Activated CD8-positive, alpha-beta memory T cell treated with anti-CD3 and anti-CD28 coated beads for 4 hours (primary cell): ENCODE measurements at regions not wholly inside any gene's neighbourhood (a gene's known extent, or its start where the extent isn't known, plus 50 kb on each side); places are given as distances from the start of the nearest gene placed in this dataset.
"Not testable (repeated sequence)": the region's sequence is repeated elsewhere in the genome, so short reads cannot be mapped to it uniquely, and the experiment has no call there.

Experiments used
- DNase-seq, 2 donors: peaks; one replicate each; pipeline ENCODE4 v3.0.0-alpha.2; 2020; ENCODE audit warnings: low read depth in 2 of 2

DNA sequence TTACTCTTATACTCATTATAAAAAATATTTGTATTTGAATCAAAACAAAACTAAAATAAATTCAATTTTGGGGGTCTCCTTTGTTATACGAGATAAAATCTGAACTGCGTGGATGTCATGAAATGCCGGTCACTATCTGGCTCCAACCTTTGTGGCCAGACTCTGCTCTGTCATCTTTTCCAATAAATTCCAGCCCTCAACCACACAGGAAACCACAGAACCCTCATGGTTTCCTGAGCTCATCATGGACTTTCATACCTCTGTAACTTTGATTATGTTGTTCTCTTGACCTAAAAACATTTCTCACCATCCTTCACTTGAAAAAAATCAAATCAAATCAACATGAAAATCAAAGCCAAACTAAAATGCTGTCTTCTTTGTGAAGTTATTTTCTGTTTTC lies 724.7 kb downstream of the METTL4 start:
- no peak for DNase-seq

DNA sequence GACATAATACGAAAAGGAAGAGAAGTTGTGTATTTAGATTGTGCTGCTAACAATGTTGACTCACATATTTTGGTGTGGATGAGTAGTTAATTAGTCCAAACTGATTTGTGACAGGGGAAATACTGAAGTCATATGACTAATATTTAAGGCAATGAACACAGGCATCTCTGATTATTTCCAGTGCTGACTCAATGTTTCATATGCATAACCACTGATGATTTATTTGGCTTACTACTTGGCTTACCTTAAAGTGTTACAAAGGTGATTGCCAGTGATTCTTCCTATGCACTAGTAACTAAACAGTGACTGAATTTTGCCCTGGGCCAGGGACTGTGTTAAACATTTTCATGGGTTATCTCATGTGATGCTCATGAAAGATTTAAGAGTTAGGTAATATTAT lies 722.6 kb downstream of the METTL4 start:
- DNase-seq: no peak

DNA sequence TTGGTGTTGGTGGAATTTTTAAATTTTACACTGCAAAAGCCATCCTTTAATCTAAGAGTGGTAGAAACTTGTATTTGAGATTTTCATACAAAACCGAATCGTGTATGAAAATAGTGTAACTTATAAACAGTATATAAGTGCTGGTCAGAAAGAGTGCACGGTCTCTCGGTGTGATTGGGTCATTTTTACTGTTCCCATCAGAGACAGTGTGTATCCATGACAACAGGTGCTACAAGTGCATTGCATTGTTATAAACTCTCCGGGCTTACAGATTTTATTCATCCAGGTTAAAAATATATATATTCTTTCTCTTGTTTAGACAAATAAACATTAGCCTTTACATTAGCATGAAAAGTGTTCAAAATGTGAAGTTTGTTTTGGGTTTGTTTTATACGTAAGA lies 721.9 kb downstream of the METTL4 start:
- no peak for DNase-seq

DNA sequence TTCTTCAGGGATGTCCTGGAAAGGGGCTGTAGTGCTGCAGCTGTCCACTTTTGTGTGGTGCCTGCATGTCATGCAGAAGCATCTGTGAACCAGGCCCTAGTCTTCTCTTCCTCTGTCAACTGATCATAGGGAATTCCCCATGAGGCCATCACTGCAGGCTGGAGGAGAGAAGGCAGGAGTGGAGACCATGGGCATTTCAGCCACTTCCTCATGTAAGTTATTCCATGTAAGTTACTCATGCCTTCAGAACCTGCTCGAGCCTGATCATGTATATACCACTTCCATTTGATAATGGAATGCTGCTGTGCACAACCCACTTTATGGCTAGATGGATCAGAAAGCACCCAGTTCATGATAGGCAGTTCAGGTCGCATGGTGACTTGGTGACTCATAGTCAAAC lies 714.0 kb downstream of the METTL4 start:
- not testable (repeated sequence) for DNase-seq

DNA sequence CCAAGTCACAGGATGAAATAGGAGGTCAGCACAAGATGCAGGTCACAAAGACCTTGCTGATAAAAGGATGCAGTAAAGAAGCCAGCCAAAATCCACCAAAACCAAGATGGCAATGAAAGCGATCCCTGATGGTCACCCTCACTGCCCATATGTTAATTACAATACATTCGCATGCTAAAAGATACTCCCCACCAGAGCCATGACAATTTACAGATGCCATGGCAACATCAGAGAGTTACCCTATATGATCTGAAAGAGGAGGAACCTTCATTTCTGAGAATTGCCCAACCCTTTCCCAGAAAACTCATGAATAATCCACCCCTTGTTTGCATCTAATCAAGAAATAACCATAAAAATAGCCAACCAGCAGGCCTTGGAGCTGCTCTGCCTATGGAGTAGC lies 709.8 kb downstream of the METTL4 start:
- no peak for DNase-seq

DNA sequence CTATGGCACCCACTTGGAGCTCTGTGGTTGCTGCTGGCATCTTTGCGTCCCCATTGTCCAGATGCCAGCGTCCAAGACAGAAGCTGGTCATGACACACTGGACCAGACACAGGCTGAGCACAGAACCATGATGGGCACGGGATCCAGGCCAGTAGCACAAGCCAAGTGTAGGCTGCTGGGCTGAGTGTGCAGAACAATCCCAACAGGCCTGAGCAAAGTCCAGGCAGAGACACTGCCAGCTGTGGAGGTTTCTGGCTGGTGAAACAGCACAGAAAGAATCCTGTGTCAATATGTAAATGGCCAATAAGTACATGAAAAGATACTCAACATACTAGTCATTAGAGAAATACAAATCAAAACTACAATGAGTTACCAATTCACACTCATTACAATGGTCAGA lies 705.4 kb downstream of the METTL4 start:
- DNase-seq: no peak

DNA sequence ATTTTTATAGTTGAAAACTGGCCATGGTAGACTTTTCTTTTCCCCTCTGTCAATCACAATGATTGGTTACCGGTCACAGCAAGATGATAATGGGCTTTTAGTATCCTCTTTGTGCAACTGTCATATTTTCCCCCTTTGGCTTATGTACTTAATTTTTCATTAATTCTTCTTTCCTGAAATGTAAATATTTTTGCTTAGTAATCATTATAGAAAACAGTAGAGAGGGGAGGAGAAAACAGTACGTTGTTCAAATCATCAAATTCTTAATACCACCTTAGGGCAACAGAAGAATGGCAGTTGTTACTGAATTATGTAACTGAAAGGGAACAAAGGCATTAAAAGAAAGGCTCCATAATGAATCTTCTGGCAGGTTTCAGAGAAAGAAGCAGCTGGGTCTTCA lies 699.0 kb downstream of the METTL4 start:
- no peak for DNase-seq

DNA sequence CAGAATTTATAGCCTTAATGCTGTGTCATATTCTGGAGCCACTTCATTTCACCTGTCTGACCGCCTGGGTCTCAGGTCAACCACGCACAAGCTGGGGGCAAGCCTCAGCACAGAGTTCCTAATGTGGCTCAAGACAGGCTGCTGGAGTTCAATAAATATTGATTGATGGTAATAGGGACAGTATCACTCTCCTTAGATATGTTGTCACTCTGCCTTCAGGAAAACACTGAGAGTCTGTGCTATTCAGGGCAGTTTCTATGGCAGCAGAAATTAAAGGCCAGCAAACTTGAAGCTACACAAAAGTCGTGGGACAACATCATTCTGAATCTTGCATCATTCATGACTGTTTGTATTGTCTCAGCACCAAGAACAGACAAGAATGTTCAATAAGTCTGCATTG lies 696.1 kb downstream of the METTL4 start:
- no peak for DNase-seq

DNA sequence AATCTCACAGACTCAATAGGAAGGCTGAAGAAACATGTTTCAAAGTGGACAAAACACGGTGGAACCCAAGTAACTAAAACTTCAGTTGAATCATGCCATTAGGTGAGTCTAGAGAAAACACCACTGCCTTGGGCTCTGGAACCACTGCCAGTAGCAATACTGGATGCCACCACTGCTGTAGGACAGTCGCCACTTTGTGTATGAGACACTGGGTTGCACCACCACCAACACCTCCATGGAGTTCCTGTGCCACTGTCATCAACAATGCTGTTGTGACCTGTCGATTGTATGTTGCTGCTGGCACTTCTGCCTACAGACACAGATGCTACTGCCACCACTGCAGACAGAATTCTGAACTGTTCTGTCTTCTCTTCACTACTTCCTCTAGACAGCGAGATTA lies 686.7 kb downstream of the METTL4 start:
- no peak for DNase-seq

DNA sequence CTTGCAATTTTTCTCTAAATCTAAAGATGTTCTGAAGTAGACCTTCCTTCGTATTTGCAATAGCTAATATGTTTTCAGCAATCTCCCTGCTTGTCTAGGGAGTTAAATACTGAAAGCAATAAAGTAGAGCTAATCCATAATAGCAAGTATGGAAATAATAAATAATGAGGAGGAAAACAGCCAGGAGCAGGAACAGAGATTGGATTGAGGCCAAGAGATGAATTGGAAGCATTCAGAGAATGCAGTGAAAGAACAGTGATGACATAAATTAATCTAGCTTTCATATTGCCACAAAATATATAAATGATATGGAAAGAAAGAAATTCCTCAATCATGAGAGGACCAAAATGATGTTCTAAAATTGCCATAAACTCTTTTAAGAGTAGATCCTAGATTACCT lies 679.7 kb downstream of the METTL4 start:
- DNase-seq: no peak

DNA sequence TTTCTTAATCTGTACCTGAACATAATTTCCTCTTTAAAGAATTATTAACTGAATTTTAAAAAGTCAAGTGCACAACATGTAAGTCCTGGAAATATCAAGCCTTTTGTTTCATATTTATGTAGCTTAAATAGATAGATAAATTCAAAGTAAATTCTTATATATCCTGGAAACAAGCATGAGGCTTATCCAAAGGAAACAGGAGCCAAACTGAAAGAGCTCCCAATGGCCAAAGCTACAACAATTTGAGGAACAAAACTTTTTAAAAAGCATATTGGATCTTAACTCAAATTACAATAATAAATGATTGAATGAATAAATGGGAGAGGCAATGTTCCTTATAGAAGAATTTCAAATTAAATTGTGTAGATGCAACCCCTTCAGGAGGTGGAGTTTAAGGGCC lies 679.1 kb downstream of the METTL4 start:
- no peak for DNase-seq

DNA sequence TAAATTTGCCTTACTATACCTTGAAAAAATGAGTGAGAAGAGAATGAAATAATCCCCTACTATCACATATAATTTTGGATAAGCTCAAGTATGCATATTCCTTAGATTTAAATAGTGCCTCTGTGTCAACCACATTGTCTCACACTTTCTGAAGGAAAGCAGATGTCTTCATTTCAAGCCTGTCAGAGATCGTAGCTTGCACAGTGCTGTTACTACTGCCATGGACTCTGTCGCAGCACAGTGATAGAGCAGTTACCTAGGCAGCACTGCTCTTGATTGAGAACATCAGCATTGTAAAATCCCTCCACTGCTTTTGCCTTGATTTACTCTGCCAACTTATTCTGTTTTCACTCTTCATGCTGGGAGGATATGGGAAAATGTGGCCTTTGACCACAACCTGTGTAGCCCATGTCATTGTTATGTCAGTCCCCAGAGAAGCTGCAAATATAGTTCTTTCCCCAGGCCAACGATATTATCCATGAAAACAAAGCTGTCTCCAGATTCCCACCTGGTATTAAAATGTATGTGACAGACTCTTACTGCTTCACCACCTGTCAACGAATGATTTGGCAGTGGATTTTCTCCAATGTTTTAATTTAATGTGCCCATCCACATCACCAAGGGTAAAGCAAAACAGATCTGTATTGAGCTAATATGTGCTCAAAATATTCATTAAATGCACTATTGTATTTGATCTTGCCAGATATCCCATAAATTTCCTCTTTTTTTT lies 675.7 kb downstream of the METTL4 start:
- no peak for DNase-seq

DNA sequence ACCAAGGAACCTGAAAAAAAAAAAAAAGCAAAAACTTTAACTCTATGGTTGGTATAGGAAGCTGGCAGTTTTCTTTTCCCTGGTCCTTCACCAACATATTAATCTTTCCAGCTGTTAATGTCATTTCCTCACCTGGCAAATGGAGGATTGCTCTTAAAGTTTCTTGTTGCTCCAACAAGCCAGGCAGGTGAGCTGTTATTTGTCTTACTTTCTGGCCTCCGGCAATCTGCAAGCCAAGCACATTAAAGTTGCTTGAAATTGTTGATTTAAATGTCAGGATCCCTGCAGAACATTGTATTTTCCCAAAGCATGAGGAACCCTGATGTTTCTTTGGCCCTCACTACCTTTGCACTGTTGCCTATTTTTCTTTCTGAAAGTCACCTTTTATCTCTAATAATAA lies 664.9 kb downstream of the METTL4 start:
- DNase-seq: no peak

DNA sequence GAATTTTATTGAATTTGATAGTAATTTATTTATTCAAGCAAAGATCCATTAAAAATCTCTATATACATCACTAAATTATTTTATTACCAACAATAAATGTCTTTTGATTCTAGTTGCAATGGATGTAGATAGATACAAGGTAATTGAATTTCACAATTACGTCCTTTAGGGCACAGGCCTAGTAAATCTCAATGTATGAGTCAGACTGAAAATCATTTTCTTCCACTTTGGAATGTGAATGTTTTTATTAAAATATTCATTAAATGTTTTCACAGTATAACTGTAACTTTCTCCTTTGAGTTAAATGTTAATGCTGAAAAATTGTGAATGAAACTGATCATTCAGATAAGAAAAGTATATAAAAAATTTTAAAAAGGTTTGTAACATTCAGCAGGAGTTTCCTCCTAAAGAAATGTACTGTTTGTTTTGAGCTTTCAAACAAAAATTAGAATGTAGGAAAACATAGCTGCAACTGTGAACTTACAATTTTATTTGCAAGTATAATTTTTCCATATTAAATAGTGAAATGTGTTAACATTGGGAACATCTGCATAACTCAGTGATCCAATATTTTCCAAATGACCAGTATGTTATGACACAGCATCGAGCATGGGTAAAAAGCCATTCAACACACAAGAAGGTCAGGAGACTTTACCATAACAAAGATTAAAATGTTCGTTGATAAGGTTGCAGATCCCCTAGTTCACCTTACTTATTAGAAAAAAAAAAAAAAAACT lies 663.7 kb downstream of the METTL4 start:
- no peak for DNase-seq

DNA sequence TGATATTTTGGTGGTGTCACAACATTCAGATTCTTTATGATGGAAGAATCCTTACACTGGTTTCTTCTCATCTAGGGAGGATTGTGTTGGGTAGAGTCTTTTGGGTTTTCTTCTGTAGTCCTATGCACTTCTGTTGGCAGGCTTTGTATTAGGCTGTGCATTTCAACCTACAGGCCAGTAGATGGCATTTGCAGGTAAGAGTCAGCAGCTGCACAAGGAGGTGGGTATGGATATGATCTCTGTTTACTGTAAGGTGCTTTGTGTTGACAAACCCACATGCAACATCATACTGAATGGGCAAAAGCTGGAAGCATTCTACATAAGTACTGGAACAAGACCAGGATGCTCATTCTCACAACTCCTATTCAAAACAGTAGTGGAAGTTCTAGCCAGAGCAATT lies 656.8 kb downstream of the METTL4 start:
- no peak for DNase-seq

DNA sequence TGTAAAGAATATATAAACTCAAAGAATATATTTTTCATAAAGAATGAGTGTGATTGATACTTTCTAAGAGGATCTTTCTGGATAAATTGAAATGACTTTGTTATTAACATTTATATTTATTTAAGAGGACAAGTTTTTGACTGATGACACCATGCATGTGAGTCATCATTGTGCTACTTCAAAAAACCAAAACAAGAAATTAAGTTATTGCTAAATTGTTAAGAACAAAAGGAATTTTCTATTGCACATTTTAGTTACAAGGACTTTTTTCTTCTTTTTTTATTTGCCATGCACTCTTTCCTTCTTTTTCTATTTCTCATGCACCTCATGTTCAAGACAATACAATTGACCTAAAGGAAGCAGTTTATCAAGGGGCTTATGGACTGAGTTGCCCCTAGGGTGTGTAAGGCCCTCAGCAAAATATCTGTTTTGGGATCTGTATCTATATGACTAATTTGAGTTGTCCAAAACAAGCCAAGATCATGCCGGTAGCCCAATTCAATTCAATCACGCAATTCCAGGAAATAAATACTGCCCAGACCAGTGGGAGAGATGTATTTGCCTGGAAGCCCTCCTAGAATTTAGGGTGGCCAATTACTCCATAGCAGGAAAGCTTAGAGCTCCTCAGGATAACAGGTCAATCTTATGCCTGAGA lies 654.3 kb downstream of the METTL4 start:
- no peak for DNase-seq

DNA sequence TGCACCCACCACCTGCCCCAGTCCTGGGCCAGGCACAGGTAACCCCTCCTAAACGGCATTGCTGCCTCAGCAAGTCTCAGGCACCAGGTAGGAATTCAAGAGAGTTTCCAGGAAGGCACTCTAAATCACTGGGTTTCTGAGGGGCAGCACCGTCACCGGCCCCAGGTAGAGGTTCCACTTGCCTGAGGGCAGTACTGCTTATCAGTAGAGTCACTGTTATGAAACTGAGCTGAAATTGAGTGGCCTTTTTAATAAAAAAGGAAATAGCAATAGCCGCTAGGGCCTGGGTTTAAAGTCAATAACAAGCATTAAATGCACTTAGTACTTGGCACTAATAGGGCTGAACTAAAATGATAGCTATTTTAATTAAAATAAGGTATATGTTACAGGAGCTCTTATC lies 653.7 kb downstream of the METTL4 start:
- no peak for DNase-seq

DNA sequence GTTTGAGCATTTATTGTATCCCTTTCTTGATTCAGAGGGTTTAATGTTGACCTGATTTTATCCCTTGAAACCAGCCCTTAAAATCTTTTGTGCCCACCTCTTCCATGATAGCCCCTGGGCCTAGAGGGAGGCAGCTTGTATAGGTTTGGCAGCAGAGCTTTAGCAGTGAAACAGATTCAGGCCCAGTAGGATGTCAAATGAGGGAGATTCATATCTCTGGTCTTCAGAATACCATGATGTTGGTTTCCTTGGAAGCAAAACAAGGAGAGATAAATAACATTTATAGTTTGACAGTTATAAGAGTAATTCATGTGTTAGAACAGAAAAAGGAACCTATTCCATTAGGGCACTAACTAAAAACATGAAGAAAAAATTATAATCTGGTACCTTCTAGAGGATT lies 649.2 kb downstream of the METTL4 start:
- no peak for DNase-seq

DNA sequence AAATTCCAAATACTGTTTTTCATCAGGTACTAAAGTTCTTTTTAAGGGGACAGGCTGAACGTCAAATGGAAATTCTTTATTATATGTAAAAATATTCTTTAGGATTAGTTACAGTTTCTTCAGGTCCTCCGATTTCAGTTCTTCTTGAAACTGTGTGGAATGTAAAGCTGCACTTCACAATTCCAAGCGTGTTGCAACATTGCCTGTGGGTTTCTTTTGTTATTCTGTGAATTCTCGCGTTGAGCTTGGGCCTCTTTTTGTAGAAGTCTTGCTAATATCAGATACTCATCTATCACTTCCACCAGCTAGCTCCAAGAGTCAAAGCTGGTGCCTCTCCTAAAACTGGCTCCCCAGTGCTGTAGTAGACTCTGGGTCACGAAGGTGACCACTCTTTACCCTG lies 642.6 kb downstream of the METTL4 start:
- DNase-seq: no peak

DNA sequence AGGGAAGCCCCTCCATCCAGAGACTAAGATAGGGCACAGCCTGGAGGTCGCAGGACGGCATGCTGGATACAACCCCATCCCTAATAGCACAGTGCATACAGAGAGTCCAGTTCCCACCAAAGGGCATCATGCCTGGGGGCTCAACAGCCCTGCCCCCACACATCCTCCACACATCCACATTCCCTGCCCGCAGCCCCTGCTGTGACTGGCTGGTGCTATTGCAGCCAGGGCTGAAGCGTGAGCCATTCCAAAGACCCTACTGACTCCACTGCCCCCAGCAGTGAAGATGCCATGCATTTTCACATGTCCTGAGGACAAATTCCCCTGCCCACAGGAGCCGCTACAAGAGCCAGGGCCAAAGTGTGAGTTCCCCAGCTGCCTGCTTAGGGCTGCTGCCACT lies 641.6 kb downstream of the METTL4 start:
- DNase-seq: no peak

DNA sequence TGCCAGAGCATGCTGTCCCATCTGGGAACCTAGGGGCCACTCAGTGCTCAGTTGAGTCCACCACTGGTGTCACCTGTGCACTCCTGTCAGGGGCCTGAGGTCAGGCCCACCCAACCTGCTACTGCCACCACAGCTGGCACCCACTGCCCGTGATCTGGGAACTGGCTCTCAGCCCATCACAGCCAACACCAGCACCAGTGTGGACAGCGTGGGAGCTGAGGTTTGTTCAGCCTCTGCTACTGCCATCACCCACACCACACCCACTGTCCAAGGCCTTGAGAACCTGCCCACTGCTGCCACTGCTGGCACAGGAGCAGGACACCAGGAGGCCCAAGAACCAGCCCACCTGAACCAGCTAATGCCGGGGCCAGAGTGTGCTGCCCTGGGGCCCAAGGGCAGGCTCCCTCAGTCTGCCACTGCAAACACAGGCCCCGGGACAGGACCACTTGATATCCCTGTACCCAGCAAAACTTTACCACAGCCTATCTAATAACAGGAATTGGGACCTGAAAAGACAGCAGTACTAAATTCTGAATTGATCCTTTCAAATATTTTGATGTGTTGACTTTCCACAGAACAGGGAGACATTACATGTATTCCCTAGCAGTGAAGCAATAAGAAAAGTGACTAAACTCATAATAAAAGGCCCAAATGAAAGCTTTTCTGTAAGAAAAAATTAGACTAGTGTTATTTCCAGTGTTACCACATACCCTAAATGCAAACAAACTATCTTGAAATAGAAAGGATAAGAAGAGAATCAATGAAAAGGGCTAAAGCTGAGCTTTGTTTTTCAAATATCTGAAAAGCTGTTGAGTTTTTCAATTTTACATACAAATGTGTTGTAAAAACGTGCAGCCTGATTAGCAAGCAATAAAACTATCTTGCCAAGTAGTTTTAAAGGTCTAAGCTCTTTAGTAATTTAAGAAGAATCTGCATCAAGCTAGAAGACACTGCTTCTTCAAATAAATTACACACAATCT lies 640.7 kb downstream of the METTL4 start:
- DNase-seq: no peak

DNA sequence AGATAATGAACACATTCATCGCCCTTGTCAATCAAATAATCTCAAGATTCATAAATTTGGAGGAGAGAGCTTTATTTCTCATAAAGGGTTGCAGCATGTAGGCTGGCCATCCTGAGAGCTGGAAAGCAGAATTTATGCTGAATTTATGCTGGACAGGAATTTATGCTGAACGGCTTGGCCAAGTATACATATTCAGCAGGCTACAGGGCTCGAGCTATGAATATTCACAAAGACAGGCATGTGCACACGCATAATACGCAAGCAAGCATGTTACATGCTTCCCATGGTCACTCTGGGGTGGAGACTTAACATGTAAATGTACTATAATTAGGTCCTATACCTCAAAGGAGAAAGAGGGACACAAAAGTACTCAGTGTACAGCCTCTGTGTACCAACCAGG lies 618.8 kb downstream of the METTL4 start:
- no peak for DNase-seq
